ENCODE measurements at regions not wholly inside any gene's neighbourhood (a gene's known extent, or its start where the extent isn't known, plus 50 kb on each side); places are given as distances from the start of the nearest gene placed in this dataset.

- H3K27ac Mint-ChIP-seq = no peak overlapping the region
- H3K36me3 Mint-ChIP-seq (ENCODE audit: low read depth) = no peaks in the 10 kb centered on the region
- H3K4me3 Mint-ChIP-seq = no peak overlapping the region
- no peaks in the 10 kb centered on the region for H3K9me3 Mint-ChIP-seq (ENCODE audit: insufficient read depth)
- no peaks in the 10 kb centered on the region for H3K27me3 Mint-ChIP-seq (ENCODE audit: low read depth)
- no peaks in the 10 kb centered on the region for H3K4me1 Mint-ChIP-seq (ENCODE audit: low read depth)
- POLR2A ChIA-PET = no interaction called here
- CTCF ChIA-PET = interaction anchor here (0.7 kb wide), 1 partner anchor 534 kb away, joined by 3 read pairs; no protein-coding TSS in a partner anchor
- DNase-seq (no peak), ATAC-seq (no peak)
These were observed 120.7 kb upstream of the STAC start for GRCh38 chr3:36259580-36259979.

GRCh38 chr3:36269274-36269673 is 111.0 kb upstream of the STAC start:
- H3K36me3 Mint-ChIP-seq (ENCODE audit: low read depth) = no peaks in the 10 kb centered on the region
- DNase-seq (no peak), ATAC-seq (no peak)
- no peaks in the 10 kb centered on the region for H3K27me3 Mint-ChIP-seq (ENCODE audit: low read depth)
- POLR2A ChIA-PET = no interaction called here
- CTCF ChIA-PET = no interaction called here
- H3K4me1 Mint-ChIP-seq (ENCODE audit: low read depth) = no peaks in the 10 kb centered on the region
- no peaks in the 10 kb centered on the region for H3K9me3 Mint-ChIP-seq (ENCODE audit: insufficient read depth)
- H3K27ac Mint-ChIP-seq = no peak overlapping the region
- H3K4me3 Mint-ChIP-seq = no peak overlapping the region

- no peak overlapping the region for H3K27ac Mint-ChIP-seq
- no peak overlapping the region for H3K4me3 Mint-ChIP-seq
- no peaks in the 10 kb centered on the region for H3K4me1 Mint-ChIP-seq (ENCODE audit: low read depth)
- DNase-seq (no peak), ATAC-seq (no peak)
- CTCF ChIA-PET = no interaction called here
- POLR2A ChIA-PET = no interaction called here
- no peaks in the 10 kb centered on the region for H3K27me3 Mint-ChIP-seq (ENCODE audit: low read depth)
- H3K36me3 Mint-ChIP-seq (ENCODE audit: low read depth) = no peaks in the 10 kb centered on the region
- peaks cover 4% of the 10 kb centered on the region for H3K9me3 Mint-ChIP-seq (ENCODE audit: insufficient read depth)
These were observed 97.5 kb upstream of the STAC start for GRCh38 chr3:36282766-36283165.

- Mint-ChIP-seq H3K4me1 (ENCODE audit: low read depth) (no peaks in the 10 kb centered on the region), H3K4me3 (no peak overlapping the region), H3K36me3 (ENCODE audit: low read depth) (no peaks in the 10 kb centered on the region), H3K27me3 (ENCODE audit: low read depth) (no peaks in the 10 kb centered on the region), H3K9me3 (ENCODE audit: insufficient read depth) (no peaks in the 10 kb centered on the region), H3K27ac (no peak overlapping the region)
- ATAC-seq (no peak), DNase-seq (no peak)
- ChIA-PET POLR2A (no interaction called here), CTCF (no interaction called here)
These were observed 85.0 kb upstream of the STAC start for GRCh38 chr3:36295296-36295695.

- CTCF ChIA-PET = no interaction called here
- Mint-ChIP-seq H3K27ac (no peak overlapping the region), H3K27me3 (ENCODE audit: low read depth) (no peaks in the 10 kb centered on the region), H3K4me3 (no peak overlapping the region), H3K9me3 (ENCODE audit: insufficient read depth) (no peaks in the 10 kb centered on the region), H3K4me1 (ENCODE audit: low read depth) (no peaks in the 10 kb centered on the region), H3K36me3 (ENCODE audit: low read depth) (no peaks in the 10 kb centered on the region)
- DNase-seq (no peak), ATAC-seq (no peak)
- POLR2A ChIA-PET = no interaction called here
These were observed 83.1 kb upstream of the STAC start for GRCh38 chr3:36297195-36297594.

- ChIA-PET POLR2A (no interaction called here), CTCF (no interaction called here)
- Mint-ChIP-seq H3K4me1 (ENCODE audit: low read depth) (no peaks in the 10 kb centered on the region), H3K36me3 (ENCODE audit: low read depth) (no peaks in the 10 kb centered on the region), H3K4me3 (no peak overlapping the region), H3K27me3 (ENCODE audit: low read depth) (no peaks in the 10 kb centered on the region), H3K27ac (no peak overlapping the region), H3K9me3 (ENCODE audit: insufficient read depth) (no peaks in the 10 kb centered on the region)
- ATAC-seq (no peak), DNase-seq (no peak)
These were observed 82.1 kb upstream of the STAC start for GRCh38 chr3:36298188-36298587.

- Mint-ChIP-seq H3K4me1 (ENCODE audit: low read depth) (no peaks in the 10 kb centered on the region), H3K27ac (no peak overlapping the region), H3K9me3 (ENCODE audit: insufficient read depth) (no peaks in the 10 kb centered on the region), H3K36me3 (ENCODE audit: low read depth) (no peaks in the 10 kb centered on the region), H3K27me3 (ENCODE audit: low read depth) (no peaks in the 10 kb centered on the region), H3K4me3 (no peak overlapping the region)
- ATAC-seq (no peak), DNase-seq (no peak)
- CTCF ChIA-PET = no interaction called here
- POLR2A ChIA-PET = no interaction called here
These were observed 78.2 kb upstream of the STAC start for GRCh38 chr3:36302158-36302509.

GRCh38 chr3:36302626-36303025 is 77.7 kb upstream of the STAC start:
- no peak for ATAC-seq
- H3K9me3 Mint-ChIP-seq (ENCODE audit: insufficient read depth) = no peaks in the 10 kb centered on the region
- no peak overlapping the region for H3K27ac Mint-ChIP-seq
- H3K27me3 Mint-ChIP-seq (ENCODE audit: low read depth) = no peaks in the 10 kb centered on the region
- no peak for DNase-seq
- ChIA-PET POLR2A (no interaction called here), CTCF (no interaction called here)
- no peak overlapping the region for H3K4me3 Mint-ChIP-seq
- H3K4me1 Mint-ChIP-seq (ENCODE audit: low read depth) = no peaks in the 10 kb centered on the region
- H3K36me3 Mint-ChIP-seq (ENCODE audit: low read depth) = no peaks in the 10 kb centered on the region

GRCh38 chr3:36303286-36303685 is 77.0 kb upstream of the STAC start:
- H3K27ac Mint-ChIP-seq = no peak overlapping the region
- ATAC-seq = no peak
- H3K4me3 Mint-ChIP-seq = no peak overlapping the region
- no peak for DNase-seq
- no peaks in the 10 kb centered on the region for H3K27me3 Mint-ChIP-seq (ENCODE audit: low read depth)
- no peaks in the 10 kb centered on the region for H3K36me3 Mint-ChIP-seq (ENCODE audit: low read depth)
- no peaks in the 10 kb centered on the region for H3K9me3 Mint-ChIP-seq (ENCODE audit: insufficient read depth)
- ChIA-PET POLR2A (no interaction called here), CTCF (no interaction called here)
- H3K4me1 Mint-ChIP-seq (ENCODE audit: low read depth) = no peaks in the 10 kb centered on the region

GRCh38 chr3:36305929-36306520 is 74.3 kb upstream of the STAC start:
- Mint-ChIP-seq H3K36me3 (ENCODE audit: low read depth) (no peaks in the 10 kb centered on the region), H3K9me3 (ENCODE audit: insufficient read depth) (no peaks in the 10 kb centered on the region), H3K4me1 (ENCODE audit: low read depth) (no peaks in the 10 kb centered on the region), H3K27ac (no peak overlapping the region), H3K27me3 (ENCODE audit: low read depth) (no peaks in the 10 kb centered on the region), H3K4me3 (no peak overlapping the region)
- DNase-seq (no peak), ATAC-seq (no peak)
- ChIA-PET CTCF (no interaction called here), POLR2A (no interaction called here)

- H3K27me3 Mint-ChIP-seq (ENCODE audit: low read depth) = no peaks in the 10 kb centered on the region
These were observed 71.2 kb upstream of the STAC start for GRCh38 chr3:36309092-36309491.

GRCh38 chr3:36312351-36312750 is 68.0 kb upstream of the STAC start:
- H3K4me1 Mint-ChIP-seq (ENCODE audit: low read depth) = no peaks in the 10 kb centered on the region

More at GRCh38 chr3:36309092-36309491, 71.2 kb upstream of the STAC start:
- DNase-seq = no peak
- Mint-ChIP-seq H3K4me3 (no peak overlapping the region), H3K27ac (no peak overlapping the region), H3K36me3 (ENCODE audit: low read depth) (no peaks in the 10 kb centered on the region), H3K9me3 (ENCODE audit: insufficient read depth) (no peaks in the 10 kb centered on the region), H3K4me1 (ENCODE audit: low read depth) (no peaks in the 10 kb centered on the region)
- no peak for ATAC-seq
- ChIA-PET POLR2A (no interaction called here), CTCF (no interaction called here)

GRCh38 chr3:36317915-36318314 is 62.4 kb upstream of the STAC start:
- Mint-ChIP-seq H3K4me1 (ENCODE audit: low read depth) (no peaks in the 10 kb centered on the region), H3K9me3 (ENCODE audit: insufficient read depth) (no peaks in the 10 kb centered on the region), H3K27ac (no peak overlapping the region), H3K27me3 (ENCODE audit: low read depth) (no peaks in the 10 kb centered on the region), H3K4me3 (no peak overlapping the region), H3K36me3 (ENCODE audit: low read depth) (no peaks in the 10 kb centered on the region)
- POLR2A ChIA-PET = no interaction called here
- no peak for ATAC-seq
- CTCF ChIA-PET = no interaction called here
- DNase-seq = no peak

More at GRCh38 chr3:36312351-36312750, 68.0 kb upstream of the STAC start:
- H3K27ac Mint-ChIP-seq = no peak overlapping the region
- DNase-seq (no peak), ATAC-seq (no peak)
- H3K9me3 Mint-ChIP-seq (ENCODE audit: insufficient read depth) = no peaks in the 10 kb centered on the region
- no peaks in the 10 kb centered on the region for H3K36me3 Mint-ChIP-seq (ENCODE audit: low read depth)
- POLR2A ChIA-PET = no interaction called here
- no peak overlapping the region for H3K4me3 Mint-ChIP-seq
- H3K27me3 Mint-ChIP-seq (ENCODE audit: low read depth) = no peaks in the 10 kb centered on the region
- CTCF ChIA-PET = no interaction called here

Data from activated CD8-positive, alpha-beta T cell treated with anti-CD3 and anti-CD28 coated beads, Interleukin-2, amount 10 ng/mL, durations not matched to agents 7 days and 5 days (primary cell).